ENCODE measurements at regions not wholly inside any gene's neighbourhood (a gene's known extent, or its start where the extent isn't known, plus 50 kb on each side); places are given as distances from the start of the nearest gene placed in this dataset.

GRCh38 chr5:52710972-52711596 is 76.6 kb upstream of the ITGA1 start:
- no peaks in the 10 kb centered on the region for H3K9me3 Mint-ChIP-seq
- H3K4me3 Mint-ChIP-seq: no peak overlapping the region
- Histone ChIP-seq H3K27ac (ENCODE audit: low read depth, low read length) (no peak overlapping the region), H3K4me3 (ENCODE audit: low read length) (no peak overlapping the region), H3K36me3 (ENCODE audit: control insufficient read depth, insufficient read depth, low read length) (no peaks in the 10 kb centered on the region), H3K9ac (ENCODE audit: extremely low read depth, low read length, poor library complexity, severe bottlenecking) (no peak overlapping the region), H3K4me1 (ENCODE audit: control insufficient read depth, insufficient read depth, low read length) (peaks cover 6% of the 10 kb centered on the region), H3K9me3 (ENCODE audit: control insufficient read depth, low read length) (no peaks in the 10 kb centered on the region), H3K27me3 (ENCODE audit: control insufficient read depth, insufficient read depth, low read length, poor library complexity, severe bottlenecking) (no peaks in the 10 kb centered on the region)
- H3K36me3 Mint-ChIP-seq (ENCODE audit: low read depth): no peaks in the 10 kb centered on the region
- TF ChIP-seq, protein P1, sequence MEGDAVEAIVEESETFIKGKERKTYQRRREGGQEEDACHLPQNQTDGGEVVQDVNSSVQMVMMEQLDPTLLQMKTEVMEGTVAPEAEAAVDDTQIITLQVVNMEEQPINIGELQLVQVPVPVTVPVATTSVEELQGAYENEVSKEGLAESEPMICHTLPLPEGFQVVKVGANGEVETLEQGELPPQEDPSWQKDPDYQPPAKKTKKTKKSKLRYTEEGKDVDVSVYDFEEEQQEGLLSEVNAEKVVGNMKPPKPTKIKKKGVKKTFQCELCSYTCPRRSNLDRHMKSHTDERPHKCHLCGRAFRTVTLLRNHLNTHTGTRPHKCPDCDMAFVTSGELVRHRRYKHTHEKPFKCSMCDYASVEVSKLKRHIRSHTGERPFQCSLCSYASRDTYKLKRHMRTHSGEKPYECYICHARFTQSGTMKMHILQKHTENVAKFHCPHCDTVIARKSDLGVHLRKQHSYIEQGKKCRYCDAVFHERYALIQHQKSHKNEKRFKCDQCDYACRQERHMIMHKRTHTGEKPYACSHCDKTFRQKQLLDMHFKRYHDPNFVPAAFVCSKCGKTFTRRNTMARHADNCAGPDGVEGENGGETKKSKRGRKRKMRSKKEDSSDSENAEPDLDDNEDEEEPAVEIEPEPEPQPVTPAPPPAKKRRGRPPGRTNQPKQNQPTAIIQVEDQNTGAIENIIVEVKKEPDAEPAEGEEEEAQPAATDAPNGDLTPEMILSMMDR (conservative IDR thresholded peaks at IDR 0.05): no peak
- 50 to 71% methylated on average over 1 to 2 of the region's 2 CpGs for WGBS, 2 experiments (ENCODE audit: insufficient coverage in 1 of 2, insufficient read length in 1 of 2)
- no peaks in the 10 kb centered on the region for H3K27me3 Mint-ChIP-seq (ENCODE audit: insufficient read depth)
- no peaks in the 10 kb centered on the region for H3K4me1 Mint-ChIP-seq
- no peak for DNase-seq
- no peak overlapping the region for H3K27ac Mint-ChIP-seq

DNA sequence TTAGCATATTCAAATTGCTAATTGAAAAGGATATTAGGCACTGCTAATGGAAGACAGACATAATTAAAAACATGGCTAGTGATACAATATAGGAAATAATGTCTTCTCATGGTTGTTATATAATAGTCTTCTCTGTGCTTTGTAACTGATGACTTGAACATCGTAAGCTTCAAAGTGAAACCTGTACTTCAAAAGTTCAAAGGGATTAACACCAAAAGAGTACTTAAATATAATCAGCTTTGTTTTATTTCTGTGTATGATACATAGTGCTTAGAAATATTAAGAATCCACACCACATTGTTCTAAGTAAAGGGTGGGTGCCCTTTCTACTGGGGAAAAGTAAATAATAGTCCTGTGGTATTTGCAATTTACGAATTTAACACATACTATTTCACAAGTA is 75.4 kb upstream of the ITGA1 start:
- peaks cover 4% of the 10 kb centered on the region for H3K9me3 ChIP-seq (ENCODE audit: control insufficient read depth, low read length)
- no peaks in the 10 kb centered on the region for H3K36me3 ChIP-seq (ENCODE audit: control insufficient read depth, insufficient read depth, low read length)
- TF ChIP-seq, protein P1 (conservative IDR thresholded peaks at IDR 0.05): no peak

DNA sequence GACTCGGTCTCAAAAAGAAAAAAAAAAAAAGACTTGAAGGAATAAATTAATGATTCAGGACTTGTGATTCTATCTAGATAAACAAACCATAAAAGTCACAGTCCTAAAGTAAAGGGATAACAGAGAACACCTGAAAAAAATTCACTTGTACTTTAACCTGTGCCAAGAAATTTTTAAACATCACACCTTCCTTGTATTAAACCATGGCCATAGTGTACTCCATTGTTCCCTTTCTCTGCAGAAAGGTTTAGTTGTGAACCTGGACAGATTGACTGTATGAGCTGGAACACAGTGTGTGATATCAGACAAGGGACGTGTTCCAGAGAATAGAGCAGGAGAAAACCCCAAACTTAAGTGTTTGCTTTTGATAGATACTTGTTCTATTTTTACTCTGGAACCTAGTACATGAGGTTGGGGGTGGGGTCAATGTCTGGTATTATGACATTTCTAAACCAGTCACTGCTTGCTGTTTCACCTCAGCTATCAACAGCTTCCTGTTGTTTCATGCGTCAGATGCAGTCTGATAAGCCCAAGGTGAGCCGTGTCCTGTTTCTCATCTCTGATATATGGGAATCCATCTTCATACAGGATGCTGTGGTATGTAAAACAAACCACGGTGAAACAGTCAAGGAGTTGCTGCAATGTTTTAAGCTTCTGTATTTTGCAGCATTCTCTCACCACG is 62.5 kb upstream of the ITGA1 start:
- H3K36me3 ChIP-seq (ENCODE audit: control insufficient read depth, insufficient read depth, low read length): no peaks in the 10 kb centered on the region
- Mint-ChIP-seq H3K27me3 (ENCODE audit: insufficient read depth) (no peaks in the 10 kb centered on the region), H3K36me3 (ENCODE audit: low read depth) (no peaks in the 10 kb centered on the region), H3K27ac (no peak overlapping the region), H3K9me3 (peaks cover under 1% of the 10 kb centered on the region), H3K4me1 (no peaks in the 10 kb centered on the region), H3K4me3 (no peak overlapping the region)
- H3K9ac ChIP-seq (ENCODE audit: extremely low read depth, low read length, poor library complexity, severe bottlenecking): no peak overlapping the region
- WGBS, 2 experiments (ENCODE audit: insufficient coverage in 1 of 2, insufficient read length in 1 of 2): 77 to 83% methylated on average over 5 to 6 of the region's 6 CpGs
- H3K27ac ChIP-seq (ENCODE audit: low read depth, low read length): no peak overlapping the region
- no peaks in the 10 kb centered on the region for H3K4me1 ChIP-seq (ENCODE audit: control insufficient read depth, insufficient read depth, low read length)
- no peaks in the 10 kb centered on the region for H3K27me3 ChIP-seq (ENCODE audit: control insufficient read depth, insufficient read depth, low read length, poor library complexity, severe bottlenecking)
- DNase-seq: no peak
- no peak overlapping the region for H3K4me3 ChIP-seq (ENCODE audit: low read length)
- TF ChIP-seq, protein P1 (conservative IDR thresholded peaks at IDR 0.05): no peak
- no peaks in the 10 kb centered on the region for H3K9me3 ChIP-seq (ENCODE audit: control insufficient read depth, low read length)

More for the DNA sequence above, 75.4 kb upstream of the ITGA1 start:
- no peaks in the 10 kb centered on the region for H3K27me3 ChIP-seq (ENCODE audit: control insufficient read depth, insufficient read depth, low read length, poor library complexity, severe bottlenecking)
- no peaks in the 10 kb centered on the region for H3K27me3 Mint-ChIP-seq (ENCODE audit: insufficient read depth)
- 83% methylated on average over 1 of the region's 2 CpGs; no CpG with 5 or more reads in 1 of the 2 experiments for WGBS, 2 experiments (ENCODE audit: insufficient coverage in 1 of 2, insufficient read length in 1 of 2)
- H3K4me1 ChIP-seq (ENCODE audit: control insufficient read depth, insufficient read depth, low read length): peaks cover 6% of the 10 kb centered on the region
- no peaks in the 10 kb centered on the region for H3K36me3 Mint-ChIP-seq (ENCODE audit: low read depth)
- no peak overlapping the region for H3K27ac Mint-ChIP-seq
- DNase-seq: no peak
- H3K9me3 Mint-ChIP-seq: peaks cover 8% of the 10 kb centered on the region
- no peaks in the 10 kb centered on the region for H3K4me1 Mint-ChIP-seq
- no peak overlapping the region for H3K4me3 ChIP-seq (ENCODE audit: low read length)
- H3K9ac ChIP-seq (ENCODE audit: extremely low read depth, low read length, poor library complexity, severe bottlenecking): no peak overlapping the region
- no peak overlapping the region for H3K27ac ChIP-seq (ENCODE audit: low read depth, low read length)
- H3K4me3 Mint-ChIP-seq: no peak overlapping the region
